ENCODE measurements at regions not wholly inside any gene's neighbourhood (a gene's known extent, or its start where the extent isn't known, plus 50 kb on each side); places are given as distances from the start of the nearest gene placed in this dataset.

GRCh38 chr7:125485223-125485622, 555.6 kb upstream of the POT1 start:
- no peak for TF ChIP-seq CTCF (optimal IDR thresholded peaks at IDR 0.05 in 1 of 3, IDR thresholded peaks at IDR 0.05 in 1 of 3, conservative IDR thresholded peaks at IDR 0.05 in 1 of 3; ENCODE audit: extremely low read depth in 1 of 3, insufficient read depth in 2 of 3, low read length in 3 of 3)
- TF ChIP-seq EZH2 (IDR thresholded peaks at IDR 0.05; ENCODE audit: low read length): no peak

Data from keratinocyte (primary cell).